Stomach smooth muscle (tissue), 2 donors: ENCODE measurements at regions not wholly inside any gene's neighbourhood (a gene's known extent, or its start where the extent isn't known, plus 50 kb on each side); places are given as distances from the start of the nearest gene placed in this dataset.

Experiments
- H3K27ac ChIP-seq: one replicate; pipeline ENCODE4 v1.7.0; 2013; ENCODE audit warnings: mild to moderate bottlenecking, low read length, inconsistent platforms
- H3K27me3 ChIP-seq, 2 donors: one replicate each; pipeline ENCODE4 v1.7.0; 2013; ENCODE audit warnings: low read length in 2 of 2; ENCODE audit not compliant: insufficient read depth in 2 of 2, control insufficient read depth in 1 of 2
- H3K36me3 ChIP-seq, 2 donors: one replicate each; pipeline ENCODE4 v1.7.0; 2013; ENCODE audit warnings: low read length in 2 of 2; ENCODE audit not compliant: control insufficient read depth in 2 of 2, insufficient read depth in 2 of 2
- H3K4me1 ChIP-seq: one replicate; pipeline ENCODE4 v1.7.0; 2013; ENCODE audit warnings: low read length; ENCODE audit not compliant: control insufficient read depth, insufficient read depth
- H3K4me3 ChIP-seq, 2 donors: one replicate each; pipeline ENCODE4 v1.7.0; 2013; ENCODE audit warnings: low read length in 2 of 2
- H3K9ac ChIP-seq, 2 donors: one replicate each; pipeline ENCODE4 v1.7.0; 2013; ENCODE audit warnings: low read length in 2 of 2, mild to moderate bottlenecking in 1 of 2
- H3K9me3 ChIP-seq, 2 donors: one replicate each; pipeline ENCODE4 v1.7.0; 2013; ENCODE audit warnings: low read length in 2 of 2; ENCODE audit not compliant: control insufficient read depth in 2 of 2
- donor health status: healthy.
- donor health status: Pancreatic carcinoma.

GRCh38 chr2:144597894-144598593 lies 78.1 kb upstream of the ZEB2 start:
- no peak overlapping the region for H3K27ac ChIP-seq
- H3K27me3 ChIP-seq, result no peaks in the 10 kb centered on the region
- no peak overlapping the region for H3K4me3 ChIP-seq
- no peaks in the 10 kb centered on the region for H3K36me3 ChIP-seq
- no peaks in the 10 kb centered on the region for H3K9me3 ChIP-seq
- H3K4me1 ChIP-seq, result no peaks in the 10 kb centered on the region
- no peak overlapping the region for H3K9ac ChIP-seq

GRCh38 chr2:144597388-144597787 lies 77.5 kb upstream of the ZEB2 start:
- Histone ChIP-seq H3K4me3 (no peak overlapping the region), H3K27me3 (no peaks in the 10 kb centered on the region), H3K9me3 (no peaks in the 10 kb centered on the region), H3K9ac (no peak overlapping the region), H3K27ac (no peak overlapping the region), H3K36me3 (no peaks in the 10 kb centered on the region), H3K4me1 (no peaks in the 10 kb centered on the region)

- H3K27ac ChIP-seq, result no peak overlapping the region
- H3K27me3 ChIP-seq, result no peaks in the 10 kb centered on the region
- H3K9me3 ChIP-seq, result no peaks in the 10 kb centered on the region
- no peaks in the 10 kb centered on the region for H3K4me1 ChIP-seq
- no peak overlapping the region for H3K9ac ChIP-seq
- no peaks in the 10 kb centered on the region for H3K36me3 ChIP-seq
- H3K4me3 ChIP-seq, result no peak overlapping the region
Observed at GRCh38 chr2:144596073-144596871, 76.4 kb upstream of the ZEB2 start.

DNA sequence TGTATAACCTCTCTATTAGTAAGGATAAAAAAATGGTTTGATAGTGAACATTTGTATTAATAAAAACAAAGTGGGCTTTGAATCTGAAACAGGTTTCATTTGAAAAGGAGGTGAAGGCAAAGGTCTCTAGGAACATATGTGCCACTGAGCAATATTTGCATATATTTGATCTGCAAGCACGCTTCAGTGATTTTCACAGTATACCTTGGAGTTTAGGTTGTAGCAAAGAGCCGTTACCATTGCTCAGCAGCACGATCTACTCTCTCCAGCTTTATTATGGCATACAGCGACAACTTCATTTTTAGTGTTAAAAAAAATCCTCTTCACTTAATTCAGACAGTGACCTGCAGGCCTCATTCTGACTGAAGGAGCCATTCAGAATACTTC lies 75.8 kb upstream of the ZEB2 start:
- no peaks in the 10 kb centered on the region for H3K9me3 ChIP-seq
- H3K27me3 ChIP-seq, result no peaks in the 10 kb centered on the region
- no peaks in the 10 kb centered on the region for H3K4me1 ChIP-seq
- no peak overlapping the region for H3K27ac ChIP-seq
- H3K9ac ChIP-seq, result no peak overlapping the region
- no peaks in the 10 kb centered on the region for H3K36me3 ChIP-seq
- H3K4me3 ChIP-seq, result no peak overlapping the region

- Histone ChIP-seq H3K4me1 (no peaks in the 10 kb centered on the region), H3K9ac (no peak overlapping the region), H3K27ac (no peak overlapping the region), H3K36me3 (no peaks in the 10 kb centered on the region), H3K9me3 (no peaks in the 10 kb centered on the region), H3K27me3 (no peaks in the 10 kb centered on the region), H3K4me3 (no peak overlapping the region)
Observed at GRCh38 chr2:144595279-144595678, 75.4 kb upstream of the ZEB2 start.

DNA sequence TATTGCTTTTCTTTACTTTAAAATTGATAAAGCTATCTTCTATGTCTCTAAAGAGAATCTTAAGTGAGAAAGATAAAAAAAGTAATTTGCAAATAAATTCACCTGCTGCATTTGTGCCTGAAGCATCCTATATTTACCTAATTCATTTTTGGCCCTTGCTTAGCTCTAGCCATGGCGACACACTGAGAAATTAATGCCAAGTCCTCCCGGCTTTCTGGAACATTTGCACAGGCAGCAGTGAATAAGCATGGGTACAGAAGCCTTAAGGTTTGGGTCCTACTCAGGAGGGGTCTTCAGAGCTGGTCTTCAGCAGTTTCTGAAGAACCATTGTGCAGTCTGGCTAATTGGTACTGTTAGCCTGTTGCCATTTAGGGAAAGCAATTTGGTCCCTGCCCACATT lies 73.9 kb upstream of the ZEB2 start:
- H3K9ac ChIP-seq, result no peak overlapping the region
- no peaks in the 10 kb centered on the region for H3K4me1 ChIP-seq
- no peaks in the 10 kb centered on the region for H3K27me3 ChIP-seq
- no peaks in the 10 kb centered on the region for H3K9me3 ChIP-seq
- no peak overlapping the region for H3K27ac ChIP-seq
- no peak overlapping the region for H3K4me3 ChIP-seq
- no peaks in the 10 kb centered on the region for H3K36me3 ChIP-seq

- no peak overlapping the region for H3K9ac ChIP-seq
- no peak overlapping the region for H3K4me3 ChIP-seq
Observed at GRCh38 chr2:144592500-144593256, 72.8 kb upstream of the ZEB2 start.

GRCh38 chr2:144587306-144587705 lies 67.4 kb upstream of the ZEB2 start:
- Histone ChIP-seq H3K9me3 (no peaks in the 10 kb centered on the region), H3K4me3 (no peak overlapping the region), H3K9ac (no peak overlapping the region), H3K27ac (no peak overlapping the region), H3K27me3 (no peaks in the 10 kb centered on the region), H3K36me3 (no peaks in the 10 kb centered on the region), H3K4me1 (no peaks in the 10 kb centered on the region)

More at GRCh38 chr2:144592500-144593256, 72.8 kb upstream of the ZEB2 start:
- Histone ChIP-seq H3K9me3 (no peaks in the 10 kb centered on the region), H3K27ac (no peak overlapping the region), H3K36me3 (no peaks in the 10 kb centered on the region), H3K4me1 (no peaks in the 10 kb centered on the region), H3K27me3 (no peaks in the 10 kb centered on the region)

- Histone ChIP-seq H3K27me3 (no peaks in the 10 kb centered on the region), H3K9me3 (no peaks in the 10 kb centered on the region), H3K4me1 (no peaks in the 10 kb centered on the region), H3K9ac (no peak overlapping the region), H3K27ac (no peak overlapping the region), H3K4me3 (no peak overlapping the region), H3K36me3 (no peaks in the 10 kb centered on the region)
Observed at GRCh38 chr2:144586476-144586875, 66.6 kb upstream of the ZEB2 start.

- Histone ChIP-seq H3K27ac (no peak overlapping the region), H3K9ac (no peak overlapping the region), H3K27me3 (no peaks in the 10 kb centered on the region), H3K4me3 (no peak overlapping the region), H3K36me3 (no peaks in the 10 kb centered on the region), H3K4me1 (no peaks in the 10 kb centered on the region), H3K9me3 (no peaks in the 10 kb centered on the region)
Observed at GRCh38 chr2:144583741-144584453, 64.0 kb upstream of the ZEB2 start.
